ENCODE measurements at regions not wholly inside any gene's neighbourhood (a gene's known extent, or its start where the extent isn't known, plus 50 kb on each side); places are given as distances from the start of the nearest gene placed in this dataset.

DNA sequence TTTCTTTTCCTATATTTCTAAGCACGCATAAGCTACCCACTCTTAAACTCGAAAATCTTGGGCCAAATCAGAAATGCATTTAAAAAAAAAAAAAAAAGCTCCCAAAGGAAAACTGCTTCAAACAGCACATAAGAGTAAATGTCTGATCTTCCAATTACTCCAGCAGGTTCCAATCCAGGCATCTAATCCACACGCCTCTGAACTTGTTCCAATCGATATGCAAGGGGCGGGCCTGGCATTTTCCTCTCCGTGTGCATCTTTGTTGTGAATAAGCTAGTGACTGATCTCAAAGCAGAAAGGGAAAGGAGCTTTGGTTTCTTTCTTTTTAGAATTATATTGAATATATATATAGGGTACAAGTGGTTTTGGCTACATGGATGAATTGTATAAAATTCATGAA lies 365.5 kb downstream of the PRDM2 start:
- Histone ChIP-seq H3K27ac (no peak overlapping the region), H3K4me1 (ENCODE audit: control insufficient read depth in 1 of 2, low read depth in 2 of 2) (no peaks in the 10 kb centered on the region), H3K27me3 (replicated peaks; ENCODE audit: insufficient read depth) (no peaks in the 10 kb centered on the region), H3K9me3 (no peaks in the 10 kb centered on the region), H3K4me3 (no peak overlapping the region), H3K36me3 (no peaks in the 10 kb centered on the region)
- ATAC-seq (ENCODE audit: insufficient number of reproducible peaks, low FRiP score, low read depth) (no peak), DNase-seq (ENCODE audit: low spot score) (no peak)
- TF ChIP-seq, protein P1, sequence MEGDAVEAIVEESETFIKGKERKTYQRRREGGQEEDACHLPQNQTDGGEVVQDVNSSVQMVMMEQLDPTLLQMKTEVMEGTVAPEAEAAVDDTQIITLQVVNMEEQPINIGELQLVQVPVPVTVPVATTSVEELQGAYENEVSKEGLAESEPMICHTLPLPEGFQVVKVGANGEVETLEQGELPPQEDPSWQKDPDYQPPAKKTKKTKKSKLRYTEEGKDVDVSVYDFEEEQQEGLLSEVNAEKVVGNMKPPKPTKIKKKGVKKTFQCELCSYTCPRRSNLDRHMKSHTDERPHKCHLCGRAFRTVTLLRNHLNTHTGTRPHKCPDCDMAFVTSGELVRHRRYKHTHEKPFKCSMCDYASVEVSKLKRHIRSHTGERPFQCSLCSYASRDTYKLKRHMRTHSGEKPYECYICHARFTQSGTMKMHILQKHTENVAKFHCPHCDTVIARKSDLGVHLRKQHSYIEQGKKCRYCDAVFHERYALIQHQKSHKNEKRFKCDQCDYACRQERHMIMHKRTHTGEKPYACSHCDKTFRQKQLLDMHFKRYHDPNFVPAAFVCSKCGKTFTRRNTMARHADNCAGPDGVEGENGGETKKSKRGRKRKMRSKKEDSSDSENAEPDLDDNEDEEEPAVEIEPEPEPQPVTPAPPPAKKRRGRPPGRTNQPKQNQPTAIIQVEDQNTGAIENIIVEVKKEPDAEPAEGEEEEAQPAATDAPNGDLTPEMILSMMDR (IDR thresholded peaks at IDR 0.05), result no peak

GRCh38 chr1:14067036-14067435 lies 367.0 kb downstream of the PRDM2 start:
- no peak for ATAC-seq (ENCODE audit: insufficient number of reproducible peaks, low FRiP score, low read depth)

GRCh38 chr1:14067711-14068110 lies 367.7 kb downstream of the PRDM2 start:
- Histone ChIP-seq H3K4me3 (no peak overlapping the region), H3K4me1 (ENCODE audit: control insufficient read depth in 1 of 2, low read depth in 2 of 2) (no peaks in the 10 kb centered on the region), H3K27me3 (replicated peaks; ENCODE audit: insufficient read depth) (no peaks in the 10 kb centered on the region), H3K36me3 (no peaks in the 10 kb centered on the region), H3K9me3 (no peaks in the 10 kb centered on the region), H3K27ac (no peak overlapping the region)
- TF ChIP-seq, protein P1 (IDR thresholded peaks at IDR 0.05), result no peak
- DNase-seq (ENCODE audit: low spot score) (no peak), ATAC-seq (ENCODE audit: insufficient number of reproducible peaks, low FRiP score, low read depth) (no peak)

More at GRCh38 chr1:14067036-14067435, 367.0 kb downstream of the PRDM2 start:
- TF ChIP-seq, protein P1 (IDR thresholded peaks at IDR 0.05), result no peak
- Histone ChIP-seq H3K9me3 (no peaks in the 10 kb centered on the region), H3K4me1 (ENCODE audit: control insufficient read depth in 1 of 2, low read depth in 2 of 2) (no peaks in the 10 kb centered on the region), H3K36me3 (no peaks in the 10 kb centered on the region), H3K27me3 (replicated peaks; ENCODE audit: insufficient read depth) (no peaks in the 10 kb centered on the region), H3K4me3 (no peak overlapping the region), H3K27ac (no peak overlapping the region)
- no peak for DNase-seq (ENCODE audit: low spot score)

DNA sequence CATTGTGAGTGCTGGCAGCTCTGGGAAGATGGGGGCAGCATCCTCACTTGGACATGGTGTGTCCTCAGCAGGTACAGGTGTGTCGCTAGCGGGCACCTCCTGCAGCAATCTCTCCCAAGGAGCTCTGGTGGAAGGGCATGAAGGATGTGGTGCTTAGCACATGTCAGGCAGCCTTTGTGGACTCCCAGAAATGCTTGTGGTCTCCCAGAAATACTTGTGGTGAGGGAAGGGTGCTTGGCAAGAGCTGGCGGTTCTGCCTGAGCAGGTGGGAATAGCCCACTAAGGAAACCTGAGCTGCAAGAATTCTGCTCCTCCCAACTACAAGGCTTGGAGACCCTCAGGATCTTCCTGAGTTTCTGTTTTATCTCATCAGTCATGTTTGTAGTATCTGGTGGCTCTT lies 371.6 kb downstream of the PRDM2 start:
- Histone ChIP-seq H3K4me1 (ENCODE audit: control insufficient read depth in 1 of 2, low read depth in 2 of 2) (no peaks in the 10 kb centered on the region), H3K9me3 (no peaks in the 10 kb centered on the region), H3K27ac (no peak overlapping the region), H3K4me3 (no peak overlapping the region), H3K27me3 (replicated peaks; ENCODE audit: insufficient read depth) (no peaks in the 10 kb centered on the region), H3K36me3 (no peaks in the 10 kb centered on the region)
- DNase-seq (ENCODE audit: low spot score), result no peak
- ATAC-seq (ENCODE audit: insufficient number of reproducible peaks, low FRiP score, low read depth), result no peak
- TF ChIP-seq, protein P1 (IDR thresholded peaks at IDR 0.05), result no peak

GRCh38 chr1:14080653-14081052 lies 380.7 kb downstream of the PRDM2 start:
- Histone ChIP-seq H3K36me3 (no peaks in the 10 kb centered on the region), H3K27ac (no peak overlapping the region), H3K27me3 (replicated peaks; ENCODE audit: insufficient read depth) (no peaks in the 10 kb centered on the region), H3K4me1 (ENCODE audit: control insufficient read depth in 1 of 2, low read depth in 2 of 2) (no peaks in the 10 kb centered on the region), H3K9me3 (no peaks in the 10 kb centered on the region), H3K4me3 (no peak overlapping the region)
- ATAC-seq (ENCODE audit: insufficient number of reproducible peaks, low FRiP score, low read depth) (no peak), DNase-seq (ENCODE audit: low spot score) (no peak)
- TF ChIP-seq, protein P1 (IDR thresholded peaks at IDR 0.05), result no peak
